ENCODE measurements at regions not wholly inside any gene's neighbourhood (a gene's known extent, or its start where the extent isn't known, plus 50 kb on each side); places are given as distances from the start of the nearest gene placed in this dataset.

GRCh38 chr22:49216579-49216978, 611.1 kb downstream of the BRD1 start:
- TF ChIP-seq POLR2AphosphoS5 (IDR thresholded peaks at IDR 0.05; ENCODE audit: low read depth) (no peak), EZH2 (IDR thresholded peaks at IDR 0.05; ENCODE audit: low read depth, unreplicated experiment) (no peak), CTCF (conservative IDR thresholded peaks at IDR 0.05; ENCODE audit: low read depth in 2 of 2) (no peak), CREB1 (CRISPR knock-in tag; IDR thresholded peaks at IDR 0.05; ENCODE audit: low read depth) (no peak), REST (IDR thresholded peaks at IDR 0.05; ENCODE audit: unreplicated experiment) (no peak), EZH2phosphoT487 (IDR thresholded peaks at IDR 0.05; ENCODE audit: unreplicated experiment) (no peak), ZNF331 (CRISPR knock-in tag; IDR thresholded peaks at IDR 0.05; ENCODE audit: low read depth) (no peak), NANOG (IDR thresholded peaks at IDR 0.05; ENCODE audit: borderline replicate concordance) (no peak), ETS1 (IDR thresholded peaks at IDR 0.05) (no peak), JUNB (IDR thresholded peaks at IDR 0.05; ENCODE audit: unreplicated experiment) (no peak)

Data from GM23338 (cell line).